ENCODE measurements at regions not wholly inside any gene's neighbourhood (a gene's known extent, or its start where the extent isn't known, plus 50 kb on each side); places are given as distances from the start of the nearest gene placed in this dataset.
A peak's percentile ranks its signal among the peaks of the same experiment; 100 is the strongest.
"Not testable (repeated sequence)": the region's sequence is repeated elsewhere in the genome, so short reads cannot be mapped to it uniquely, and the experiment has no call there.

GRCh38 chr9:113664181-113664875, 200.8 kb downstream of the RGS3 start:
- peak; percentile 19 to 28 for DNase-seq (ENCODE audit: low read depth in 2 of 2)

- DNase-seq (ENCODE audit: low read depth in 2 of 2), result no peak
Measured at GRCh38 chr9:113665064-113665463, 201.5 kb downstream of the RGS3 start.

- no peak for DNase-seq (ENCODE audit: low read depth in 2 of 2)
Measured at GRCh38 chr9:113665756-113666155, 202.2 kb downstream of the RGS3 start.

GRCh38 chr9:113668061-113668460, 204.5 kb downstream of the RGS3 start:
- no peak for DNase-seq (ENCODE audit: low read depth in 2 of 2)

- no peak for DNase-seq (ENCODE audit: low read depth in 2 of 2)
Measured at GRCh38 chr9:113669522-113670115, 206.1 kb downstream of the RGS3 start.

GRCh38 chr9:113673726-113674125, 202.4 kb upstream of the ZNF618 start:
- peak in 1 of 2 donors; percentile 15 for DNase-seq (ENCODE audit: low read depth in 2 of 2)

GRCh38 chr9:113674436-113674835, 201.7 kb upstream of the ZNF618 start:
- peak in 1 of 2 donors; percentile 63 for DNase-seq (ENCODE audit: low read depth in 2 of 2)

GRCh38 chr9:113675475-113675941, 200.6 kb upstream of the ZNF618 start:
- DNase-seq (ENCODE audit: low read depth in 2 of 2), result peak; percentile 98 to 99

- no peak for DNase-seq (ENCODE audit: low read depth in 2 of 2)
Measured at GRCh38 chr9:113677057-113677456, 199.1 kb upstream of the ZNF618 start.

GRCh38 chr9:113677569-113677968, 198.5 kb upstream of the ZNF618 start:
- no peak for DNase-seq (ENCODE audit: low read depth in 2 of 2)

GRCh38 chr9:113678119-113678858, 197.8 kb upstream of the ZNF618 start:
- no peak for DNase-seq (ENCODE audit: low read depth in 2 of 2)

GRCh38 chr9:113678859-113679256, 197.3 kb upstream of the ZNF618 start:
- no peak for DNase-seq (ENCODE audit: low read depth in 2 of 2)

- peak; percentile 81 to 83 for DNase-seq (ENCODE audit: low read depth in 2 of 2)
Measured at GRCh38 chr9:113682297-113682771, 193.8 kb upstream of the ZNF618 start.

- DNase-seq (ENCODE audit: low read depth in 2 of 2), result not testable (repeated sequence)
Measured at GRCh38 chr9:113685636-113686035, 190.5 kb upstream of the ZNF618 start.

GRCh38 chr9:113687107-113687679, 188.9 kb upstream of the ZNF618 start:
- DNase-seq (ENCODE audit: low read depth in 2 of 2), result no peak

- DNase-seq (ENCODE audit: low read depth in 2 of 2), result no peak
Measured at GRCh38 chr9:113687680-113688371, 188.3 kb upstream of the ZNF618 start.

GRCh38 chr9:113690055-113690740, 185.9 kb upstream of the ZNF618 start:
- DNase-seq (ENCODE audit: low read depth in 2 of 2), result no peak

GRCh38 chr9:113692256-113692655, 183.9 kb upstream of the ZNF618 start:
- DNase-seq (ENCODE audit: low read depth in 2 of 2), result no peak

- DNase-seq (ENCODE audit: low read depth in 2 of 2), result no peak
Measured at GRCh38 chr9:113694912-113695311, 181.2 kb upstream of the ZNF618 start.

- no peak for DNase-seq (ENCODE audit: low read depth in 2 of 2)
Measured at GRCh38 chr9:113695440-113695851, 180.7 kb upstream of the ZNF618 start.

- no peak for DNase-seq (ENCODE audit: low read depth in 2 of 2)
Measured at GRCh38 chr9:113695901-113696300, 180.2 kb upstream of the ZNF618 start.

All from lung microvascular endothelial cell (primary cell).